Heart left ventricle (tissue), 13 donors: ENCODE measurements at regions not wholly inside any gene's neighbourhood (a gene's known extent, or its start where the extent isn't known, plus 50 kb on each side); places are given as distances from the start of the nearest gene placed in this dataset.
"Not testable (repeated sequence)": the region's sequence is repeated elsewhere in the genome, so short reads cannot be mapped to it uniquely, and the experiment has no call there.

Experiments
- POLR2A ChIP-seq, 2 donors: fragments of 450-650 bp; IDR thresholded peaks; one replicate each; pipeline ENCODE4 v1.6.1; 2017; ENCODE audit warnings: antibody characterized with exemption in 2 of 2, mild to moderate bottlenecking in 2 of 2, moderate library complexity in 2 of 2
- TF ChIP-seq, protein P1 (sequence below), 12 donors: fragments of 200-600 bp; sonication (generic) in 4 of 12; IDR thresholded peaks; one replicate each; pipeline versions ENCODE4 v1.5.0 to v1.8.0; 2018 to 2022; ENCODE audit warnings: antibody characterized with exemption in 12 of 12, mild to moderate bottlenecking in 5 of 12
- donor health status: ischemic (EF 13 %, LVEDD 7.1; RV severe dilation, severe dysfunction).
- donor health status: DM: no; HTN: yes; CAD: no.
- donor health status: DM: no; HTN: no; CAD: no.
- donor health status: ischemic (EF 25% LVEDD 6.9; RV normal size, moderate dysfunction).
- donor health status: ischemic (EF 25% LVEDD 5.7; RV mildly dilated, moderate dysfunction).
- donor health status: ischemic (EF 35%, LVEDD 5.7; RV mildly dilated, moderate dysfunction).
- donor health status: nonischemic (EF 11% LVEDD 7.7; RV severe dilation, severe dysfunction).
- donor health status: DM: yes; HTN: yes; CAD: no.
- donor health status: PGD.
- donor health status: ischemic (EF 29% LVEDD 5.4; RV normal size, mild dysfunction).
- donor health status: nonischemic (EF 23%, LVEDD 6.1; RV moderate dilation, normal function).

DNA sequence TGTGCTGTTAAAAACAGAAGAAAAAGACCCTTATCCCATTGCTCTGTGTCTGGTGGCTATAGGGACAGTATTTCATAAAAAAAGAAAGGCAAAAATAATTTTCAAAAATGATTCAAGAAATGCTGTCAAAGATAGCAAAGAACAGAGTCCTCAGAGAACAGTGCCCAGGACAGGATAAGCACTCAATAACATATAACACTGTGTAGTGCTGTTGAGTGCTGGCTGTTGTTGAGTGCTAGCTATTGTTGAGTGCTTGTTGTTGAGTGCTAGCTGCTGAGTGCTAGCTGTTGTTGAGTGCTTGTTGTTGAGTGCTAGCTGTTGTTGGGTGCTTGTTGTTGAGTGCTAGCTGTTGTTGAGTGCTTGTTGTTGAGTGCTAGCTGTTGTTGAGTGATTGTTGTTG is 94.5 kb upstream of the PLGLB2 start:
- TF ChIP-seq, protein P1, sequence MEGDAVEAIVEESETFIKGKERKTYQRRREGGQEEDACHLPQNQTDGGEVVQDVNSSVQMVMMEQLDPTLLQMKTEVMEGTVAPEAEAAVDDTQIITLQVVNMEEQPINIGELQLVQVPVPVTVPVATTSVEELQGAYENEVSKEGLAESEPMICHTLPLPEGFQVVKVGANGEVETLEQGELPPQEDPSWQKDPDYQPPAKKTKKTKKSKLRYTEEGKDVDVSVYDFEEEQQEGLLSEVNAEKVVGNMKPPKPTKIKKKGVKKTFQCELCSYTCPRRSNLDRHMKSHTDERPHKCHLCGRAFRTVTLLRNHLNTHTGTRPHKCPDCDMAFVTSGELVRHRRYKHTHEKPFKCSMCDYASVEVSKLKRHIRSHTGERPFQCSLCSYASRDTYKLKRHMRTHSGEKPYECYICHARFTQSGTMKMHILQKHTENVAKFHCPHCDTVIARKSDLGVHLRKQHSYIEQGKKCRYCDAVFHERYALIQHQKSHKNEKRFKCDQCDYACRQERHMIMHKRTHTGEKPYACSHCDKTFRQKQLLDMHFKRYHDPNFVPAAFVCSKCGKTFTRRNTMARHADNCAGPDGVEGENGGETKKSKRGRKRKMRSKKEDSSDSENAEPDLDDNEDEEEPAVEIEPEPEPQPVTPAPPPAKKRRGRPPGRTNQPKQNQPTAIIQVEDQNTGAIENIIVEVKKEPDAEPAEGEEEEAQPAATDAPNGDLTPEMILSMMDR (IDR thresholded peaks at IDR 0.05): not testable (repeated sequence)
- not testable (repeated sequence) for TF ChIP-seq POLR2A (IDR thresholded peaks at IDR 0.05)
